Right cardiac atrium (tissue), 5 donors: ENCODE measurements at regions not wholly inside any gene's neighbourhood (a gene's known extent, or its start where the extent isn't known, plus 50 kb on each side); places are given as distances from the start of the nearest gene placed in this dataset.
A peak's percentile ranks its signal among the peaks of the same experiment; 100 is the strongest.
"Not testable (repeated sequence)": the region's sequence is repeated elsewhere in the genome, so short reads cannot be mapped to it uniquely, and the experiment has no call there.

Source experiments
- ATAC-seq, 2 donors: fragments of 200-7000 bp; cut with Tn5 transposase; one replicate each; pipeline versions ENCODE4 v1.8.0 to v1.9.1; 2020; ENCODE audit warnings: moderate library complexity in 2 of 2, mild to moderate bottlenecking in 1 of 2
- DNase-seq, 3 donors: peaks; one replicate each; pipeline ENCODE4 v3.0.0-alpha.2; 2020
- H3K27ac ChIP-seq: one replicate; pipeline ENCODE4 v1.5.1; 2013; ENCODE audit warnings: mild to moderate bottlenecking, low read length, control low read depth, moderate library complexity
- H3K27me3 ChIP-seq: one replicate; pipeline ENCODE4 v1.6.1; 2013; ENCODE audit not compliant: control insufficient read depth, insufficient read depth
- H3K4me1 ChIP-seq: one replicate; pipeline ENCODE4 v1.6.1; 2013; ENCODE audit warnings: low read length; ENCODE audit not compliant: control insufficient read depth, insufficient read depth
- H3K4me3 ChIP-seq: one replicate; pipeline ENCODE4 v1.5.1; 2013; ENCODE audit warnings: low read length, control low read depth
- H3K9me3 ChIP-seq: one replicate; pipeline ENCODE4 v1.6.1; 2013; ENCODE audit warnings: low read length; ENCODE audit not compliant: control insufficient read depth
- WGBS: extraction: QIAGEN DNeasy Blood & Tissue Kit; methylation state at CpG from one replicate; pipeline ENCODE4 v1.1.7; 2013; 5-methylcytosine and 5-hydroxymethylcytosine counted together
- intact Hi-C, 4 donors: fragments of 100-400 bp; cut with DNase I; formaldehyde crosslinking; loops; one replicate each; pipeline versions ENCODE4 v1.11.0 to v1.14.0; 2022 to 2023
- donor health status: healthy with polysubstance abuse.
- donor health status: DM: no; HTN: yes; CAD: no.
- donor health status: DM: no; HTN: no; CAD: no.
- donor health status: DM: no; HTN: yes; CAD: no; lungs with severe emphysema.
- donor health status: DM: yes; HTN: yes; CAD: no.

DNA sequence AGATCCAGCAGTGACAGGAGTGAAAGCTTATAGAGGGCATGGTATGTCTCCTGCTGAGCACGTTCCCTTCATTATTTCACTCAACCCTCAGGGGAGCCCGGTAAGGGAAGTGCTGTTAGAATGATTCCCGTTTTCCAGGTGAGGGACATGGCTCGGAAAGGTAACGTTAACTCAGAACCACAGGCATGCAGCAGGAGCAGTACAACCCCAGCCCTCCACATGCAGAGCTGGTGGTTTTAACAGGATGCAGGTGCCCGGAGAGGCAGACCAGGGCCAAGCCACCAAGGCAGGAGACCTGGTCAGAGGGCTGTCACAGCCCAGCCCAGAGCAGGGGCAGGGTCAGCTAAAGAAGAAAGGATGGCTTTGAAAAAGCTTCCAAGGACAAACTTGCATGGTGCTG lies 268.5 kb downstream of the SH3BP4 start:
- Histone ChIP-seq H3K4me1 (no peaks in the 10 kb centered on the region), H3K9me3 (no peaks in the 10 kb centered on the region), H3K4me3 (no peak overlapping the region), H3K27me3 (no peaks in the 10 kb centered on the region), H3K27ac (no peak overlapping the region)
- ATAC-seq (no peak), DNase-seq (no peak)
- intact Hi-C loops: no loop called here
- 86% methylated on average over 6 of the region's 6 CpGs for WGBS

GRCh38 chr2:235223011-235223410 lies 270.8 kb upstream of the AGAP1 start:
- intact Hi-C loops: no loop called here
- DNase-seq: no peak

GRCh38 chr2:235224410-235224809 lies 269.4 kb upstream of the AGAP1 start:
- Histone ChIP-seq H3K27me3 (no peaks in the 10 kb centered on the region), H3K4me3 (no peak overlapping the region), H3K9me3 (no peaks in the 10 kb centered on the region), H3K4me1 (no peaks in the 10 kb centered on the region), H3K27ac (no peak overlapping the region)
- 94% methylated on average over 5 of the region's 5 CpGs for WGBS
- ATAC-seq (no peak), DNase-seq (no peak)
- intact Hi-C loops: no loop called here

More at GRCh38 chr2:235223011-235223410, 270.8 kb upstream of the AGAP1 start:
- Histone ChIP-seq H3K4me1 (no peaks in the 10 kb centered on the region), H3K9me3 (no peaks in the 10 kb centered on the region), H3K27ac (no peak overlapping the region), H3K4me3 (no peak overlapping the region), H3K27me3 (no peaks in the 10 kb centered on the region)
- ATAC-seq: no peak

GRCh38 chr2:235225261-235225660 lies 268.6 kb upstream of the AGAP1 start:
- H3K9me3 ChIP-seq: no peaks in the 10 kb centered on the region
- H3K4me3 ChIP-seq: no peak overlapping the region
- no peak overlapping the region for H3K27ac ChIP-seq
- H3K4me1 ChIP-seq: no peaks in the 10 kb centered on the region
- intact Hi-C loops: no loop called here
- DNase-seq (no peak), ATAC-seq (no peak)
- WGBS: 92% methylated on average over 8 of the region's 8 CpGs
- H3K27me3 ChIP-seq: no peaks in the 10 kb centered on the region

DNA sequence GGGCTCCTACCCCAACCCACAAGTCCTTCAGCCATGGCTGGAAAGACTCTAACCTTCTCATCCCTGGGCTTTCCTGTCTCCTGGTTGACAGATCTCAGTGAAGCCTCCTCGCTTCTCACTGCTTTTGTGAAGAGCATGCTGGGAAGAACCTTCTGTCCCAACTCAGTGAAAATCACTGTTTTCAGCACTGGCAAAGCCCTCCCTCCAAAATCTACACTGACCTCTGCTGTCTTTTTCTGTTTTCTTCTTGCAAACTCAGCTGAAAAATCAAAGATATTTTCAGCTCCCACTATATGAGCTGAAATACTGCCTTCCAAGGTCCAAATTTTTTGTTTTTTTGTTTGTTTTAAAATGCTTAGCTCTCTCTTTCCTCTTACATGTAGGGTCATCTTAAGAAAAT lies 266.3 kb upstream of the AGAP1 start:
- Histone ChIP-seq H3K4me1 (no peaks in the 10 kb centered on the region), H3K4me3 (no peak overlapping the region), H3K9me3 (no peaks in the 10 kb centered on the region), H3K27ac (no peak overlapping the region), H3K27me3 (no peaks in the 10 kb centered on the region)
- intact Hi-C loops: no loop called here
- 67% methylated on average over 1 of the region's 1 CpG for WGBS
- ATAC-seq (no peak), DNase-seq (no peak)

DNA sequence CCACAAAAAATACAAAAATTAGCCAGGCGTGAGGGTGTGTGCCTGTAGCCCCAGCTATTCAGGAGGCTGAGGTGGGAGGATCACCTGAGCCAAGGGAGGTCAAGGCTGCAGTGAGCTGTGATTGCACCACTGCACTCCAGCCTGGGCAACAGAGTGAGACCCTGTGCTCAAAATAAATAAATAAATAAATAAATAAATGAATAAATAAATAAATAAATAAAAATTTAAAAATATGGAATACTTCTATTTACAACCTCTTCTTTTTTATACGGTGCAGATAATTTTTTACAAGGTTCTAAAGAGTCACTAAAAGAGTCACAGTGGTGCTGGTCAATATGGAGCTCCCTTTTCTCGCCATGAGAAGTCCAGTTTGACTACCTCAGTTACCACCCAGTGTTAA lies 265.4 kb upstream of the AGAP1 start:
- WGBS: 94% methylated on average over 3 of the region's 3 CpGs
- DNase-seq, H3K9me3 ChIP-seq, intact Hi-C loops, H3K27me3 ChIP-seq, H3K4me3 ChIP-seq, H3K27ac ChIP-seq, ATAC-seq, H3K4me1 ChIP-seq: not testable (repeated sequence)

DNA sequence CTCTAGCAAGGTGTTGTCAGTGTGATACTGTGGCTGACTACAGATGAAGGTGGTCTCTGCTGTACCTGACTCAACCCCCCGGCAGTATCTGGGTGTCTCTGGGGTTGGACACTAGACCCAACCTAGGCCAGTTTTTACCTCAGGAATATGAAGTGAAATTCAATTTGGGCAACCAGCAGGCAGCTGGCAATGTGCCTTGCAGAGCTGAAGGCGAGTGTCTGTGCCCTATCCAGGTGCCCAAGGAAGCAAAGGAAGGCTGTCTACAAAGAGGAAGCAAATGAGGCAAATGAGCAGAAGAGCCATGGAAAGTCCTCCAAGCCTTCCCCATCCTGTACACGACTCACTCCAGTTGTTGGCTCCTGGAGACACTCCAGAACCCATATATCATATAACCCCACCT lies 264.6 kb upstream of the AGAP1 start:
- DNase-seq: no peak
- Histone ChIP-seq H3K4me3 (no peak overlapping the region), H3K4me1 (no peaks in the 10 kb centered on the region), H3K27ac (no peak overlapping the region), H3K9me3 (no peaks in the 10 kb centered on the region), H3K27me3 (no peaks in the 10 kb centered on the region)
- no peak for ATAC-seq
- WGBS: 81% methylated on average over 3 of the region's 3 CpGs
- intact Hi-C loops: no loop called here

DNA sequence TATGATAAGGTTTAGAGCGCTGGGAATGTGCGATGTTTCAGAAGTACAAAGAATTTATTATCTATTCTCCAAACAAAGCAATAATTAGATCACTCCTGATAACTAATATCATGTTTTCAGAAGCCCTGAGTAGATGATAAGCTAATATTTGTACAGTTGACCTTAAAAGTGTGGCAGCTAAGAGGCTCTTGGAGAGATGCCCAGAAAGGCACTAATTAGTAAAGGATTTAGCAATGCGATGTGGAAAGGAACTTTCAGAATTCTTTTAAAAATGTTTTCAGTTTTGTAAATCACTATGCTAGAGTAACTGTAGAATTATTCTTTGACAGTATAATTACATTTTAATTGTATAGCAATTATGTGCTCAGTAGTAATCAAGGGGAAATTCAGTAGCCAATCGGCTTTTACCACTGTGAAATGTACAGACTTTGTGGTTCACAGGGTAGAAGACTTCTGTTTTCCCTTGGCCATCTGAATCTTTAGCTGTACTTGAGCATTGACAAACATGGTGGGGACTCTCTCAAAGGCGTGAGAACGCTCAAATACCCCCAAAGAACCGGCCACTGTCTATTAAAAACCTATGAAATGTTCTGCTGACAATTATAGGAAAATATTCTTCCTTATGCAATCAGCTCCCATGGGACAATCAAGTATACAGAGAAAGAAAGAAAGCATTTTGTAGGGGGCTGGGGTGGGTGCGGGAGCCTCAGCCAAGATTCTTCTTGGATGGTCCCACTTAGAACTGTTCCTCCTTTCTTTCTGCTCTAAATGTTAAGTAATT lies 262.8 kb upstream of the AGAP1 start:
- peak overlapping the region; percentile 14 for H3K4me3 ChIP-seq
- intact Hi-C loops: no loop called here
- H3K9me3 ChIP-seq: no peaks in the 10 kb centered on the region
- ATAC-seq (peak; percentile 69 to 72), DNase-seq (peak; percentile 46 to 70 (median 50))
- H3K4me1 ChIP-seq: no peaks in the 10 kb centered on the region
- H3K27me3 ChIP-seq: no peaks in the 10 kb centered on the region
- peak overlapping the region; percentile 85 for H3K27ac ChIP-seq
- 33% methylated on average over 8 of the region's 8 CpGs for WGBS

- WGBS: 69% methylated on average over 20 of the region's 20 CpGs
- DNase-seq (no peak), ATAC-seq (peak; percentile 15 to 64)
- Histone ChIP-seq H3K27me3 (no peaks in the 10 kb centered on the region), H3K27ac (no peak overlapping the region), H3K4me1 (no peaks in the 10 kb centered on the region), H3K4me3 (no peak overlapping the region), H3K9me3 (no peaks in the 10 kb centered on the region)
- intact Hi-C loops: no loop called here
Measured at GRCh38 chr2:235232449-235233433, 261.1 kb upstream of the AGAP1 start.

DNA sequence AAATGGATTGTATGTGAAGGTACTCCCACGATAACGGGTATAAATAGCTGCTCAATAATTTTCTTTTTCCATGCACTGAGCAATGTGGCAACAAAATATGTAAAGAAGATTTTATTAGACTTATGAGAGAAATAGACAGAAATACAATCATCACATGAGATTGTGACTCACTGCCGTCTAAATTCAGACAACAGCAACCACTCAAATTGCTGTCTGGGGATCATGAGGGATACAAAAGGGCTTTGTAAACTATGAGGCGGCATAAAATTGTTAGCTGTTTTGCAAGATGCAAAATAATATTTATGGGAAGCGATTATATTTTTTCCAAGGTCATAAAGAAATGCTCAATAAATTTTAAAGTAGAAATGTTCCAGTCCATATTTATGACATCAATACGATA lies 259.1 kb upstream of the AGAP1 start:
- H3K27me3 ChIP-seq: no peaks in the 10 kb centered on the region
- H3K4me3 ChIP-seq: no peak overlapping the region
- 70% methylated on average over 6 of the region's 6 CpGs for WGBS
- no peaks in the 10 kb centered on the region for H3K4me1 ChIP-seq
- peak overlapping the region; percentile 42 for H3K27ac ChIP-seq
- intact Hi-C loops: no loop called here
- ATAC-seq (no peak), DNase-seq (no peak)
- no peaks in the 10 kb centered on the region for H3K9me3 ChIP-seq
